K562 (cell line): ENCODE measurements at regions not wholly inside any gene's neighbourhood (a gene's known extent, or its start where the extent isn't known, plus 50 kb on each side); places are given as distances from the start of the nearest gene placed in this dataset.

Experiments used
- ATAC-seq: fragments of 200-7000 bp; cut with Tn5 transposase; 3 replicates; pipeline ENCODE4 v1.9.1; 2020; ENCODE audit warnings: moderate library complexity
- BruUV-seq: library from RNA; stranded (reverse); fragments of 400-500 nt; replicated peaks from 2 replicates; lab custom pipeline; 2021; lab: Mats Ljungman, UMichigan
- CTCF ChIA-PET: fragments of 300-600 bp; formaldehyde crosslinking; extraction: SDS; loops from one replicate; lab custom pipeline; 2021; ENCODE audit warnings: low intra/inter-chr PET ratio; lab: Yijun Ruan, JAX
- POLR2A ChIA-PET: fragments of 300-600, 350-650 bp; sonication (Branson Sonifier 250); formaldehyde crosslinking; extraction: SDS; loops from one replicate; lab custom pipeline; 2021; ENCODE audit warnings: antibody characterized with exemption, inconsistent platforms; lab: Yijun Ruan, JAX
- DNase-seq, 4 experiments: peaks; one replicate each; pipeline versions ENCODE4 v3.0.0 to v3.0.0-alpha.2; 2011 to 2018; ENCODE audit warnings: low spot score in 3 of 4, mixed read lengths in 3 of 4; ENCODE audit errors: extremely low read depth in 1 of 4
- FAIRE-seq: peaks from 2 replicates; lab custom pipeline; 2011; peaks lifted over from hg19 to GRCh38; lab: Jason Lieb, UNC
- H2AFZ ChIP-seq: 2 replicates; pipeline ENCODE4 v1.6.0; 2011; ENCODE audit warnings: low read depth, low read length, control low read depth, inconsistent platforms
- H3K27ac ChIP-seq: fragments of 200-600 bp; 3 replicates; pipeline ENCODE4 v1.8.0; 2011; ENCODE audit warnings: low read depth, mild to moderate bottlenecking, control low read depth, inconsistent platforms, low read length, moderate library complexity, mixed read lengths; ENCODE audit errors: extremely low read depth
- H3K27me3 ChIP-seq, 2 experiments: fragments of 300-600 bp in 1 of 2; 2 replicates in 1 of 2; 3 replicates in 1 of 2; pipeline versions ENCODE4 v1.6.0 to v1.8.0; 2011; ENCODE audit warnings: inconsistent platforms in 2 of 2, low read length in 2 of 2, mild to moderate bottlenecking in 1 of 2, mixed read lengths in 1 of 2, moderate library complexity in 1 of 2; ENCODE audit not compliant: control insufficient read depth in 2 of 2, insufficient read depth in 2 of 2
- H3K36me3 ChIP-seq: fragments of 300-600 bp; 3 replicates; pipeline ENCODE4 v1.8.0; 2011; ENCODE audit warnings: mild to moderate bottlenecking, low read length, inconsistent platforms; ENCODE audit not compliant: control insufficient read depth, insufficient read depth
- H3K4me1 ChIP-seq, 2 experiments: fragments of 200-600 bp in 1 of 2; replicated peaks in 1 of 2; 2 replicates in 1 of 2; 3 replicates in 1 of 2; pipeline versions ENCODE4 v1.5.1 to v1.8.0; 2011; ENCODE audit warnings: inconsistent platforms in 2 of 2, low read length in 2 of 2, mild to moderate bottlenecking in 1 of 2, mixed read lengths in 1 of 2, moderate library complexity in 1 of 2; ENCODE audit not compliant: control insufficient read depth in 2 of 2, insufficient read depth in 2 of 2
- H3K4me2 ChIP-seq: 2 replicates; pipeline ENCODE4 v1.6.1; 2011; ENCODE audit warnings: low read length, control low read depth, inconsistent platforms, mixed read lengths; ENCODE audit not compliant: insufficient read depth
- H3K4me3 ChIP-seq: fragments of 200-600 bp; sonication (generic), shearing (Covaris generic); 2 replicates; pipeline ENCODE4 v1.5.1; 2016; ENCODE audit warnings: control low read depth, inconsistent platforms
- H3K79me2 ChIP-seq: fragments of 200-600 bp; 3 replicates; pipeline ENCODE4 v1.8.0; 2011; ENCODE audit warnings: low read length, inconsistent platforms; ENCODE audit not compliant: control insufficient read depth, insufficient read depth
- H3K9ac ChIP-seq, 2 experiments: 2 replicates each; pipeline versions ENCODE4 v1.6.0 to v1.6.1; 2011; ENCODE audit warnings: low read depth in 2 of 2, low read length in 2 of 2, control low read depth in 1 of 2, inconsistent platforms in 1 of 2, mild to moderate bottlenecking in 1 of 2, mixed read lengths in 1 of 2; ENCODE audit not compliant: insufficient read depth in 1 of 2
- H3K9me1 ChIP-seq: one replicate; pipeline ENCODE4 v1.6.0; 2011; ENCODE audit warnings: inconsistent platforms, mild to moderate bottlenecking, low read length, moderate library complexity; ENCODE audit not compliant: control insufficient read depth, insufficient read depth
- H3K9me3 ChIP-seq: replicated peaks from 2 replicates; pipeline ENCODE4 v1.5.1; 2011; ENCODE audit warnings: low read depth, low read length, inconsistent platforms; ENCODE audit not compliant: control insufficient read depth, insufficient read depth
- H4K20me1 ChIP-seq: replicated peaks from 2 replicates; pipeline ENCODE4 v1.6.1; 2011; ENCODE audit warnings: low read length, inconsistent platforms, mixed read lengths; ENCODE audit not compliant: control insufficient read depth, insufficient read depth
- CBX8 ChIP-seq: fragments of 200-600 bp; sonication (generic); IDR thresholded peaks from 2 replicates; pipeline ENCODE4 v1.6.1; 2012; ENCODE audit warnings: borderline replicate concordance, mixed run types, low read depth, mild to moderate bottlenecking, moderate library complexity, mixed read lengths, low read length, control low read depth, inconsistent platforms; ENCODE audit not compliant: poor library complexity, severe bottlenecking; ENCODE audit errors: extremely low read depth
- CHD2 ChIP-seq: IDR thresholded peaks from 2 replicates; pipeline ENCODE4 v1.6.1; 2011; ENCODE audit warnings: low read depth, low read length
- CREB1 ChIP-seq, 2 experiments: sonication (generic) in 1 of 2; formaldehyde crosslinking in 1 of 2; IDR thresholded peaks; 2 replicates each; pipeline versions ENCODE4 v1.6.1 to v1.8.0; 2012 to 2022; ENCODE audit warnings: inconsistent platforms in 1 of 2, mild to moderate bottlenecking in 1 of 2, missing genetic modification reagents in 1 of 2, moderate library complexity in 1 of 2
- GATAD2A ChIP-seq: fragments of 450-650 bp; IDR thresholded peaks from 2 replicates; pipeline ENCODE4 v1.6.1; 2017
- MTF1 ChIP-seq: fragments of 250-450 bp; sonication (Bioruptor Pico); IDR thresholded peaks from 2 replicates; pipeline ENCODE4 v1.9.0; 2021; ENCODE audit warnings: moderate library complexity, mild to moderate bottlenecking, inconsistent platforms, borderline replicate concordance
- NFYB ChIP-seq: IDR thresholded peaks from 2 replicates; pipeline ENCODE4 v1.6.1; 2011; ENCODE audit warnings: mild to moderate bottlenecking, moderate library complexity; ENCODE audit not compliant: insufficient read length; ENCODE audit errors: extremely low read depth
- RBBP5 ChIP-seq: fragments of 200-600 bp; sonication (generic); IDR thresholded peaks from 2 replicates; pipeline ENCODE4 v1.6.1; 2012; ENCODE audit warnings: borderline replicate concordance, mild to moderate bottlenecking, low read length, control low read depth, inconsistent platforms; ENCODE audit not compliant: insufficient read depth, poor library complexity, severe bottlenecking
- RNF2 ChIP-seq: sonication (generic); IDR thresholded peaks from 2 replicates; pipeline ENCODE4 v1.6.1; 2016
- SMAD1 ChIP-seq: fragments of 150-350 bp; IDR thresholded peaks from 2 replicates; pipeline ENCODE4 v1.6.1; 2014; ENCODE audit warnings: low read length, low read depth; ENCODE audit not compliant: partially characterized antibody
- SRSF9 ChIP-seq: fragments of 200-400 bp; formaldehyde crosslinking; IDR thresholded peaks from 2 replicates; pipeline ENCODE4 v1.6.1; 2017; ENCODE audit warnings: low read depth, low read length, borderline replicate concordance
- ZNF184 ChIP-seq: sonication (generic); formaldehyde crosslinking; IDR thresholded peaks from 2 replicates; pipeline ENCODE4 v1.5.0; 2020; ENCODE audit warnings: missing genetic modification reagents
- ZNF197 ChIP-seq: fragments of 200-800 bp; sonication (Bioruptor generic); IDR thresholded peaks from 2 replicates; pipeline ENCODE4 v1.6.1; 2016; ENCODE audit warnings: low read depth, missing genetic modification characterization, missing compliant biosample characterization
- ZNF263 ChIP-seq: sonication (generic); formaldehyde crosslinking; IDR thresholded peaks from 2 replicates; pipeline ENCODE4 v1.8.0; 2022; ENCODE audit warnings: mild to moderate bottlenecking, missing genetic modification reagents, borderline replicate concordance
- WGBS: fragments of 100-300 bp; shearing (Covaris generic); methylation state at CpG from one replicate; pipeline ENCODE4 v1.1.6; 2016; ENCODE audit warnings: low coverage, mixed read lengths; ENCODE audit not compliant: insufficient coverage; ENCODE audit errors: missing lambda C conversion rate; 5-methylcytosine and 5-hydroxymethylcytosine counted together
- in situ Hi-C: fragments of 300-500 bp; cut with MboI; formaldehyde crosslinking; loops from 4 replicates; pipeline ENCODE4 v1.15.0; 2018; ENCODE audit warnings: inconsistent platforms, mixed read lengths
- intact Hi-C: fragments of 100-400 bp; cut with micrococcal nuclease; formaldehyde crosslinking; loops from 2 replicates; pipeline ENCODE4 v1.14.2; 2022
- TF ChIP-seq, protein P1 (sequence below): fragments of 250-450 bp; sonication (Bioruptor Pico); IDR thresholded peaks from 2 replicates; pipeline ENCODE4 v1.8.0; 2022; ENCODE audit warnings: moderate library complexity, mild to moderate bottlenecking, inconsistent platforms
- TF ChIP-seq, protein P2 (sequence below): sonication (generic); formaldehyde crosslinking; IDR thresholded peaks from 2 replicates; pipeline ENCODE4 v1.9.0; 2022; ENCODE audit warnings: mild to moderate bottlenecking, missing genetic modification reagents

GRCh38 chr9:113800276-113800675 is 75.8 kb upstream of the ZNF618 start:
- peaks cover 2% of the 10 kb centered on the region; the same call in 1 of the 2 replicates for H4K20me1 ChIP-seq
- H3K36me3 ChIP-seq = no peaks in the 10 kb centered on the region
- POLR2A ChIA-PET = interaction anchor here (0.6 kb wide), 2 partner anchors 260 to 1322 kb away, joined by 3 read pairs; no protein-coding TSS in a partner anchor
- H3K4me2 ChIP-seq = no peak overlapping the region
- H3K79me2 ChIP-seq = no peaks in the 10 kb centered on the region
- no peaks in the 10 kb centered on the region for H3K9me3 ChIP-seq
- FAIRE-seq = no peak
- H3K27ac ChIP-seq = no peak overlapping the region
- H3K27me3 ChIP-seq = peaks cover 0 to 7% of the 10 kb centered on the region in 2 experiments; a peak in 1 of 5 replicates
- TF ChIP-seq RNF2 (no peak), ZNF263 (CRISPR knock-in tag) (no peak), CBX8 (no peak), ZNF184 (no peak), SMAD1 (no peak), ZNF197 (CRISPR knock-in tag) (no peak), CREB1 (IDR thresholded peaks at IDR 0.05) (no peak), CREB1 (CRISPR knock-in tag; IDR thresholded peaks at IDR 0.05) (no peak), CHD2 (no peak), GATAD2A (no peak), RBBP5 (no peak), NFYB (no peak), MTF1 (CRISPR knock-in tag) (no peak), SRSF9 (no peak)
- TF ChIP-seq, protein P1, sequence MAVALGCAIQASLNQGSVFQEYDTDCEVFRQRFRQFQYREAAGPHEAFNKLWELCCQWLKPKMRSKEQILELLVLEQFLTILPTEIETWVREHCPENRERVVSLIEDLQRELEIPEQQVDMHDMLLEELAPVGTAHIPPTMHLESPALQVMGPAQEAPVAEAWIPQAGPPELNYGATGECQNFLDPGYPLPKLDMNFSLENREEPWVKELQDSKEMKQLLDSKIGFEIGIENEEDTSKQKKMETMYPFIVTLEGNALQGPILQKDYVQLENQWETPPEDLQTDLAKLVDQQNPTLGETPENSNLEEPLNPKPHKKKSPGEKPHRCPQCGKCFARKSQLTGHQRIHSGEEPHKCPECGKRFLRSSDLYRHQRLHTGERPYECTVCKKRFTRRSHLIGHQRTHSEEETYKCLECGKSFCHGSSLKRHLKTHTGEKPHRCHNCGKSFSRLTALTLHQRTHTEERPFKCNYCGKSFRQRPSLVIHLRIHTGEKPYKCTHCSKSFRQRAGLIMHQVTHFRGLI (CRISPR knock-in tag) = no peak
- TF ChIP-seq, protein P2, sequence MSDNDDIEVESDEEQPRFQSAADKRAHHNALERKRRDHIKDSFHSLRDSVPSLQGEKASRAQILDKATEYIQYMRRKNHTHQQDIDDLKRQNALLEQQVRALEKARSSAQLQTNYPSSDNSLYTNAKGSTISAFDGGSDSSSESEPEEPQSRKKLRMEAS (CRISPR knock-in tag) = no peak
- TF ChIP-seq, all 486 proteins: peak for 0
- Histone ChIP-seq H2AFZ (no peak overlapping the region), H3K9me1 (no peaks in the 10 kb centered on the region), H3K9ac (no peak overlapping the region), H3K4me3 (no peak overlapping the region), H3K4me1 (no peaks in the 10 kb centered on the region)
- intact Hi-C loops (no loop called here), in situ Hi-C loops (no loop called here)
- whole genome bisulfite sequencing = 0% methylated on average over 2 of the region's 2 CpGs
- no peak for ATAC-seq
- DNase-seq = no peak
- BruUV-seq = no TSS peak
- CTCF ChIA-PET = no interaction called here
